ENCODE measurements at regions not wholly inside any gene's neighbourhood (a gene's known extent, or its start where the extent isn't known, plus 50 kb on each side); places are given as distances from the start of the nearest gene placed in this dataset.

- TF ChIP-seq, protein P1, sequence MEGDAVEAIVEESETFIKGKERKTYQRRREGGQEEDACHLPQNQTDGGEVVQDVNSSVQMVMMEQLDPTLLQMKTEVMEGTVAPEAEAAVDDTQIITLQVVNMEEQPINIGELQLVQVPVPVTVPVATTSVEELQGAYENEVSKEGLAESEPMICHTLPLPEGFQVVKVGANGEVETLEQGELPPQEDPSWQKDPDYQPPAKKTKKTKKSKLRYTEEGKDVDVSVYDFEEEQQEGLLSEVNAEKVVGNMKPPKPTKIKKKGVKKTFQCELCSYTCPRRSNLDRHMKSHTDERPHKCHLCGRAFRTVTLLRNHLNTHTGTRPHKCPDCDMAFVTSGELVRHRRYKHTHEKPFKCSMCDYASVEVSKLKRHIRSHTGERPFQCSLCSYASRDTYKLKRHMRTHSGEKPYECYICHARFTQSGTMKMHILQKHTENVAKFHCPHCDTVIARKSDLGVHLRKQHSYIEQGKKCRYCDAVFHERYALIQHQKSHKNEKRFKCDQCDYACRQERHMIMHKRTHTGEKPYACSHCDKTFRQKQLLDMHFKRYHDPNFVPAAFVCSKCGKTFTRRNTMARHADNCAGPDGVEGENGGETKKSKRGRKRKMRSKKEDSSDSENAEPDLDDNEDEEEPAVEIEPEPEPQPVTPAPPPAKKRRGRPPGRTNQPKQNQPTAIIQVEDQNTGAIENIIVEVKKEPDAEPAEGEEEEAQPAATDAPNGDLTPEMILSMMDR (IDR thresholded peaks at IDR 0.05; ENCODE audit: low read depth, low read length), result no peak
- no peak for TF ChIP-seq POLR2A (IDR thresholded peaks at IDR 0.05; ENCODE audit: extremely low read depth, insufficient read length)
Measured at GRCh38 chr22:49411236-49411635, 416.4 kb downstream of the BRD1 start.

Measured in NB4 (cell line).